Spleen (tissue), 11 donors: ENCODE measurements at regions not wholly inside any gene's neighbourhood (a gene's known extent, or its start where the extent isn't known, plus 50 kb on each side); places are given as distances from the start of the nearest gene placed in this dataset.

Experiments used
- DNase-seq: peaks from one replicate; pipeline ENCODE4 v3.0.0-alpha.2; 2020
- H3K27ac ChIP-seq, 8 donors: fragments of 200-600 bp; sonication (generic) in 7 of 8; 1 replicate in 4 of 8; 2 replicates in 4 of 8; pipeline versions ENCODE4 v1.5.0 to v1.8.0; 2016 to 2021; ENCODE audit warnings: inconsistent platforms in 4 of 8, mild to moderate bottlenecking in 4 of 8, moderate library complexity in 1 of 8
- H3K27me3 ChIP-seq, 7 donors: fragments of 200-600 bp; sonication (generic) in 6 of 7; replicated peaks in 1 of 7; 1 replicate in 4 of 7; 2 replicates in 3 of 7; pipeline versions ENCODE4 v1.5.0 to v1.8.0; 2016 to 2021; ENCODE audit warnings: inconsistent platforms in 3 of 7, mild to moderate bottlenecking in 1 of 7
- H3K36me3 ChIP-seq, 6 donors: fragments of 200-600 bp; sonication (generic) in 5 of 6; 1 replicate in 4 of 6; 2 replicates in 2 of 6; pipeline versions ENCODE4 v1.5.0 to v1.8.0; 2016 to 2021; ENCODE audit warnings: inconsistent platforms in 2 of 6
- H3K4me1 ChIP-seq, 6 donors: fragments of 200-600 bp; sonication (generic) in 5 of 6; 1 replicate in 3 of 6; 2 replicates in 3 of 6; pipeline versions ENCODE4 v1.5.0 to v1.8.0; 2016 to 2021; ENCODE audit warnings: inconsistent platforms in 3 of 6
- H3K4me3 ChIP-seq, 8 donors: fragments of 200-600 bp; sonication (generic) in 7 of 8; 1 replicate in 4 of 8; 2 replicates in 4 of 8; pipeline versions ENCODE4 v1.5.0 to v1.8.0; 2016 to 2021; ENCODE audit warnings: inconsistent platforms in 4 of 8, mild to moderate bottlenecking in 4 of 8, moderate library complexity in 2 of 8
- H3K9me3 ChIP-seq, 8 donors: fragments of 200-600 bp; sonication (generic) in 7 of 8; 1 replicate in 4 of 8; 2 replicates in 4 of 8; pipeline versions ENCODE4 v1.5.0 to v1.8.0; 2016 to 2021; ENCODE audit warnings: inconsistent platforms in 4 of 8
- CTCF ChIP-seq, 11 experiments: fragments of 200-600 bp in 7 of 11; fragments of 450-650 bp in 4 of 11; sonication (generic) in 4 of 11; IDR thresholded peaks in 8 of 11; conservative IDR thresholded peaks in 3 of 11; 1 replicate in 7 of 11; 2 replicates in 4 of 11; pipeline versions ENCODE4 v1.4.0 to v1.8.0; 2016 to 2021; ENCODE audit warnings: antibody characterized with exemption in 11 of 11, inconsistent platforms in 4 of 11, mild to moderate bottlenecking in 1 of 11
- POLR2A ChIP-seq, 3 donors: fragments of 450-650 bp; IDR thresholded peaks; one replicate each; pipeline ENCODE4 v1.5.1; 2017; ENCODE audit warnings: antibody characterized with exemption in 3 of 3, mild to moderate bottlenecking in 1 of 3
- POLR2AphosphoS5 ChIP-seq, 3 donors: sonication (generic); formaldehyde crosslinking; IDR thresholded peaks; one replicate each; pipeline ENCODE4 v1.5.1; 2017; ENCODE audit warnings: antibody characterized with exemption in 3 of 3
- WGBS, 5 donors: extraction: QIAGEN DNeasy Blood & Tissue Kit in 3 of 5; methylation state at CpG; one replicate each; pipeline versions ENCODE4 v1.1.5 to v1.1.7; 2013 to 2018; 5-methylcytosine and 5-hydroxymethylcytosine counted together
- intact Hi-C: fragments of 100-400 bp; cut with DNase I; formaldehyde crosslinking; loops from one replicate; pipeline ENCODE4 v1.15.0; 2023; ENCODE audit warnings: low total_unique reads
- donor health status: healthy with polysubstance abuse.
- donor health status: DM: no; HTN: no; CAD: no; lungs with moderate emphysema.
- donor health status: DM: no; HTN: no; CAD: no.
- donor health status: Bipolar disorder and iron deficiency.
- donor health status: healthy.
- donor health status: DM: no; HTN: no; CAD: no.
- donor health status: DM: yes; HTN: yes; CAD: no.

DNA sequence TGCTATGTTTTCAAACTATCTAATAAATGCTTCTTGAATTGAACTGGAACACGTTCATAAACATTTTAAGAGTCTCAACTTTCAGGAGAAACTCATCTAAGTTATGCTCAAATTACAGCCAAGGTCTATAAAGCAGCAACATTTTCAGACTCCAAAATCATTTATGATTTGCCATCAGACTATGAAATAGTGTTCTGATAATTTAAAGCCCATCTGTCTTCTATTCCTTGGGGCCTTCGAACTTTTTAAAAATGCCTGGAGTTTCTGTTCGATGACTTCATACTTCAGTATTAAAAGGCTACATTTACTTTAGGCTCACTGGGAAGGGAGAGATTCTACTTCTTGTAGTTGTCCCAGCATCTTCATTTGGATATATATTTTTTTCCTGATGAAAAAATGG is 73.6 kb upstream of the NXPH2 start:
- intact Hi-C loops, result no loop called here
- WGBS, 5 donors, result 78 to 89% (median 84%) methylated on average over 3 of the region's 3 CpGs
- no peak overlapping the region for H3K27ac ChIP-seq
- no peaks in the 10 kb centered on the region for H3K27me3 ChIP-seq
- H3K4me1 ChIP-seq, result no peaks in the 10 kb centered on the region
- no peaks in the 10 kb centered on the region for H3K9me3 ChIP-seq
- no peak for DNase-seq
- TF ChIP-seq POLR2A (IDR thresholded peaks at IDR 0.05) (no peak), POLR2AphosphoS5 (IDR thresholded peaks at IDR 0.05) (no peak), CTCF (IDR thresholded peaks at IDR 0.05 in 8 of 11, conservative IDR thresholded peaks at IDR 0.05 in 3 of 11) (no peak)
- H3K4me3 ChIP-seq, result no peak overlapping the region
- H3K36me3 ChIP-seq, result no peaks in the 10 kb centered on the region

DNA sequence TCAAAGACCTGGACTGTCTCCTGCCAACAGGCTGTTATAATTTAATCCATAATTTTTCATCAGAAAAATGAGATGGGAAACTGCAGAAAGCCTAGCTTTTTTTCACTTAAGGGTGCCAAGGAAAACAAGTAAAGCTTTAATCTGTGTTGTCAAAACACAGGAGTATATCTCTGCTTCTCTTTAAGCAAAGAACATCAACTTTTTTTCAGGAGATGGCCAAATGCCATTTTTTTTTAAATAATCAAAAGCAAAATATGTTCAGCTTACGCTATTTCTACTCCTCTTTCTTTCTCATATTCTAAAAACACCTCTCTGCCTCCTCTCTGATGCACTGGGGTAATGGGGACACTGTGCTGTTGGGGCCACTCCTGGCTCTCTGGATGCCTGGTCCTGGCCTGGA is 73.1 kb upstream of the NXPH2 start:
- TF ChIP-seq POLR2AphosphoS5 (IDR thresholded peaks at IDR 0.05) (no peak), POLR2A (IDR thresholded peaks at IDR 0.05) (no peak), CTCF (IDR thresholded peaks at IDR 0.05 in 8 of 11, conservative IDR thresholded peaks at IDR 0.05 in 3 of 11) (no peak)
- Histone ChIP-seq H3K4me3 (no peak overlapping the region), H3K36me3 (no peaks in the 10 kb centered on the region), H3K27me3 (no peaks in the 10 kb centered on the region), H3K4me1 (no peaks in the 10 kb centered on the region), H3K27ac (no peak overlapping the region), H3K9me3 (no peaks in the 10 kb centered on the region)
- intact Hi-C loops, result no loop called here
- no peak for DNase-seq
- 47 to 68% (median 62%) methylated on average over 1 of the region's 1 CpG for WGBS, 5 donors

DNA sequence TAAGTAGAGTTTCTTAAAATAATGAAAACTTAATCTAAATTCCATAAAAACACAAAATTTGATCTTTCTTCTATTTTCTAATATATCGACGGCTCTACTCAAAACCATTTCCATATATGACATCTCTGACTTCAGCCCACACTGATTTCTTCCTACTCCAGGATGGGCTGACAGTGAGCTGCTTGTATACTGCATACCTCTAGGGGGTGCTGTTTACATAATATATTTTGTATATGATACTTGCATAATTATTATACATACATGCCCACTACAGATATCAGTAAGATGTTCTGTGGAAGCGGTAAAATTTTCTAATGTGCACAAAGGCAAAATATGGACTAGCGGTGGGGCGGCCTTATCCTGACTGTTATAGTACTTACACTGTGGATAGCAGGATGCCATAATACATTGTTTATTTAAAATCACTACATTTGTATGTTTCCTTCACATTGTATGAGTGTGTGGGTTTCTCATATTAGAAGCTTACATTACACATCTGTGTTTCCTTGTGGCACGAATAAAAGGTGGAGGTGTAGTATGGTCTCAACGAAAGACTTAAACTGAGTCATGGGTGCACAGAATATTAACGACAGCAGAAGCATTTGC is 66.1 kb upstream of the NXPH2 start:
- TF ChIP-seq POLR2AphosphoS5 (IDR thresholded peaks at IDR 0.05) (no peak), CTCF (IDR thresholded peaks at IDR 0.05 in 8 of 11, conservative IDR thresholded peaks at IDR 0.05 in 3 of 11) (peak in 9 of 11 experiments; percentile 11 to 64 (median 46)), POLR2A (IDR thresholded peaks at IDR 0.05) (no peak)
- DNase-seq, result no peak
- Histone ChIP-seq H3K27ac (no peak overlapping the region), H3K4me1 (no peaks in the 10 kb centered on the region), H3K9me3 (no peaks in the 10 kb centered on the region), H3K36me3 (no peaks in the 10 kb centered on the region), H3K27me3 (no peaks in the 10 kb centered on the region), H3K4me3 (no peak overlapping the region)
- WGBS, 5 donors, result 60 to 70% (median 67%) methylated on average over 8 of the region's 8 CpGs
- intact Hi-C loops, result no loop called here

DNA sequence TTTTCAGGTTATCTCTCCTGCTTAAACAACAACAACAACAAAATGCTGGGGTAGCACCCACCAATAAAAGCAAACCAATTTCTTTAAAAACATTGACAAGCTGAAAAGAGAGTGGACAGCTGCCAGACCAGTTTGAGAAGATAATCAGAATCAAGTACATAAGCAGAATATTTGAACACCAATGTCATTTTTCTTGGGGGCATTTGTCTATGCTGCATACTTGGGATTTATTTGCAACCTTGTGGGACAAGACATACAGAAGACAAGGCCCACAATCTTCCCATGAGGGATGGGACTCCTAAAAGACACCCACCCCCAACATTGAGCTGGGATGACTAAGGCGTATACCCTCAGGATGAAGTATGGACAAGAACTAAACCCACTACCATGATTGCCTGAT is 62.2 kb upstream of the NXPH2 start:
- Histone ChIP-seq H3K27ac (no peak overlapping the region), H3K4me3 (no peak overlapping the region), H3K36me3 (no peaks in the 10 kb centered on the region), H3K4me1 (no peaks in the 10 kb centered on the region), H3K27me3 (no peaks in the 10 kb centered on the region), H3K9me3 (no peaks in the 10 kb centered on the region)
- TF ChIP-seq CTCF (IDR thresholded peaks at IDR 0.05 in 8 of 11, conservative IDR thresholded peaks at IDR 0.05 in 3 of 11) (no peak), POLR2A (IDR thresholded peaks at IDR 0.05) (no peak), POLR2AphosphoS5 (IDR thresholded peaks at IDR 0.05) (no peak)
- intact Hi-C loops, result no loop called here
- 85 to 100% (median 96%) methylated on average over 1 of the region's 1 CpG for WGBS, 5 donors
- DNase-seq, result no peak
